Astrocyte of the cerebellum (primary cell): ENCODE measurements at regions not wholly inside any gene's neighbourhood (a gene's known extent, or its start where the extent isn't known, plus 50 kb on each side); places are given as distances from the start of the nearest gene placed in this dataset.

Source experiments
- DNase-seq: peaks from one replicate; pipeline ENCODE4 v3.0.0-alpha.2; 2011; ENCODE audit warnings: low read depth
- H3K4me3 ChIP-seq: 2 replicates; pipeline ENCODE4 v1.5.1; 2011; ENCODE audit warnings: mild to moderate bottlenecking, low read depth, low read length, moderate library complexity
- CTCF ChIP-seq: IDR thresholded peaks from 2 replicates; pipeline ENCODE4 v1.5.1; 2012; ENCODE audit warnings: low read length, low read depth, moderate library complexity, mild to moderate bottlenecking; ENCODE audit errors: missing control alignments
- in situ Hi-C: cut with HindIII; loops from 2 replicates; pipeline ENCODE4 v1.10.0; 2017; ENCODE audit warnings: low sequenced_read_pairs

- no peak overlapping the region for H3K4me3 ChIP-seq
- in situ Hi-C loops: no loop called here
- TF ChIP-seq CTCF: no peak
- no peak for DNase-seq
These were observed 446.0 kb downstream of the FAM47A start for GRCh38 chrX:33686105-33686504.
